ENCODE measurements at regions not wholly inside any gene's neighbourhood (a gene's known extent, or its start where the extent isn't known, plus 50 kb on each side); places are given as distances from the start of the nearest gene placed in this dataset.

GRCh38 chr15:81987628-81988027 is 58.2 kb downstream of the MEX3B start:
- TF ChIP-seq CTCF (IDR thresholded peaks at IDR 0.05; ENCODE audit: unreplicated experiment) = no peak
- Mint-ChIP-seq H3K9me3 (peaks cover 31% of the 10 kb centered on the region), H3K27ac (no peak overlapping the region), H3K27me3 (ENCODE audit: low read depth) (no peaks in the 10 kb centered on the region), H3K36me3 (peaks cover 47% of the 10 kb centered on the region), H3K4me1 (no peaks in the 10 kb centered on the region), H3K4me3 (no peak overlapping the region)
- DNase-seq (ENCODE audit: low spot score in 2 of 2, unreplicated experiment in 2 of 2) = no peak

- DNase-seq (ENCODE audit: low spot score in 2 of 2, unreplicated experiment in 2 of 2) = no peak
- no peak overlapping the region for H3K4me3 Mint-ChIP-seq
- peaks cover 22% of the 10 kb centered on the region for H3K36me3 Mint-ChIP-seq
- TF ChIP-seq CTCF (IDR thresholded peaks at IDR 0.05; ENCODE audit: unreplicated experiment) = no peak
- no peaks in the 10 kb centered on the region for H3K4me1 Mint-ChIP-seq
- H3K27ac Mint-ChIP-seq = no peak overlapping the region
- peaks cover 20% of the 10 kb centered on the region for H3K9me3 Mint-ChIP-seq
- H3K27me3 Mint-ChIP-seq (ENCODE audit: low read depth) = no peaks in the 10 kb centered on the region
These were observed 62.3 kb downstream of the MEX3B start for GRCh38 chr15:81983497-81983896.

DNA sequence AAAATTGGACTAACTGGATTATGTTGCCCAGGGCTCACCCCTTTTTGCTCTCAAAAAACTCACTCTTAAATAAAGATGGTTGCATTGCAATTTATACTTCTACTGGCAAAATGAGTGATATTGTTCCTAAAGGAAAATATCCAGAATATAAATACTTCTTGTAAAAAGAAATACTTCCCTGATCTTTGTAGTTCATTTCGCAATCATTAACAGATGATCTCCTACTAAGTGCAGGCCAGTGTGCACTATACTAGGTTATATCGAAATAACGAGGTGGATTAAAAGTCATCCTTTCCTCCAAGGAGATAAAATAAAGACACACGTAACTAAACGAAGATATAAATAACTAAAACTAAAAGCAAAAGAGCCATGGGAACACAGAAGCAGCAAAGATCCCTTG is 63.0 kb downstream of the MEX3B start:
- H3K27me3 Mint-ChIP-seq (ENCODE audit: low read depth) = no peaks in the 10 kb centered on the region
- H3K27ac Mint-ChIP-seq = no peak overlapping the region
- no peaks in the 10 kb centered on the region for H3K4me1 Mint-ChIP-seq
- TF ChIP-seq CTCF (IDR thresholded peaks at IDR 0.05; ENCODE audit: unreplicated experiment) = no peak
- no peak overlapping the region for H3K4me3 Mint-ChIP-seq
- no peak for DNase-seq (ENCODE audit: low spot score in 2 of 2, unreplicated experiment in 2 of 2)
- peaks cover 23% of the 10 kb centered on the region for H3K36me3 Mint-ChIP-seq
- peaks cover 21% of the 10 kb centered on the region for H3K9me3 Mint-ChIP-seq

- Mint-ChIP-seq H3K36me3 (peaks cover 22% of the 10 kb centered on the region), H3K27ac (no peak overlapping the region), H3K9me3 (peaks cover 25% of the 10 kb centered on the region), H3K27me3 (ENCODE audit: low read depth) (no peaks in the 10 kb centered on the region), H3K4me3 (no peak overlapping the region), H3K4me1 (no peaks in the 10 kb centered on the region)
- no peak for DNase-seq (ENCODE audit: low spot score in 2 of 2, unreplicated experiment in 2 of 2)
- no peak for TF ChIP-seq CTCF (IDR thresholded peaks at IDR 0.05; ENCODE audit: unreplicated experiment)
These were observed 63.9 kb downstream of the MEX3B start for GRCh38 chr15:81981908-81982307.

DNA sequence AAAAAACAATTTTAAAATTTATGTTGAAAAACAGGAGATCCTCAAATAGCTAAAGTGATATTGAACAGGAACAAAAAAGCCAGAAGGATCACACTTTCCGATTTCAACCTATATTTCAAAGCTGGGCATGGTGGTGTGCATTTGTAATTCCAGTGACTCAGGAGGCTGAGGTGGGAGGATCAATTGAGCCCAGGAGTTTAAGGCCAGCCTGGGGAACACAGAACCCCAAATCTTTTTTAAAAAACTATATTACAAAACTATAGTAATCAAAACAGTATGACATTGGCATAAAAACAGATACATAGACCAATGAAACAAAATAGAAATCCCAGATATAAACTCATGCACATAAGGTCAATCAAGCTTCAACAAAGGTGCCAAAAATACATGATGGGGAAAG is 68.4 kb downstream of the MEX3B start:
- Mint-ChIP-seq H3K4me1 (no peaks in the 10 kb centered on the region), H3K27ac (no peak overlapping the region), H3K9me3 (peaks cover 38% of the 10 kb centered on the region), H3K27me3 (ENCODE audit: low read depth) (no peaks in the 10 kb centered on the region), H3K36me3 (peaks cover 22% of the 10 kb centered on the region), H3K4me3 (no peak overlapping the region)
- DNase-seq (ENCODE audit: low spot score in 2 of 2, unreplicated experiment in 2 of 2) = no peak
- TF ChIP-seq CTCF (IDR thresholded peaks at IDR 0.05; ENCODE audit: unreplicated experiment) = no peak

DNA sequence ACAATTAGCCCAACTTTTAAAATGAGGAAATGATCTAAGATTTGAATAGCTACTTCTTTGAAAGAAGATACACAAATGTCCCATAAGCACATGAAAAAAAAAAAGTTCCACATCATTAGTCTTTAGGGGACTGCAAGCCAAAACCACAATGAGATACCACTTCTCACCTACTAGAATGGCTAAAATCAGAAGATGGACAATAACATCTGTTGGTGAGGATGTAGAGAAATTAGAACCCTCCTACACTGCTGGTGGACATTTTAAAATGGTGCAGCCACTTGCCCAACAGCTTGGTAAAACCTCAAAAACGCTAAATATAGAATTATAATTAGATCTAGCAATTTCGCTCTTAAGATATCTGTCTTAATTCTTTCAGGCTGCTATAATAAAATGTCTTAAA is 77.1 kb downstream of the MEX3B start:
- no peaks in the 10 kb centered on the region for H3K4me1 Mint-ChIP-seq
- no peak for DNase-seq (ENCODE audit: low spot score in 2 of 2, unreplicated experiment in 2 of 2)
- TF ChIP-seq CTCF (IDR thresholded peaks at IDR 0.05; ENCODE audit: unreplicated experiment) = no peak
- no peak overlapping the region for H3K27ac Mint-ChIP-seq
- peaks cover 25% of the 10 kb centered on the region for H3K9me3 Mint-ChIP-seq
- no peak overlapping the region for H3K4me3 Mint-ChIP-seq
- no peaks in the 10 kb centered on the region for H3K27me3 Mint-ChIP-seq (ENCODE audit: low read depth)
- peaks cover 17% of the 10 kb centered on the region for H3K36me3 Mint-ChIP-seq
